Fibroblast of skin of right quadriceps (primary cell): ENCODE measurements at regions not wholly inside any gene's neighbourhood (a gene's known extent, or its start where the extent isn't known, plus 50 kb on each side); places are given as distances from the start of the nearest gene placed in this dataset.
A peak's percentile ranks its signal among the peaks of the same experiment; 100 is the strongest.
"Not testable (repeated sequence)": the region's sequence is repeated elsewhere in the genome, so short reads cannot be mapped to it uniquely, and the experiment has no call there.

ENCODE experiments used
- DNase-seq: peaks from one replicate; pipeline ENCODE4 v3.0.0-alpha.2; 2013

DNA sequence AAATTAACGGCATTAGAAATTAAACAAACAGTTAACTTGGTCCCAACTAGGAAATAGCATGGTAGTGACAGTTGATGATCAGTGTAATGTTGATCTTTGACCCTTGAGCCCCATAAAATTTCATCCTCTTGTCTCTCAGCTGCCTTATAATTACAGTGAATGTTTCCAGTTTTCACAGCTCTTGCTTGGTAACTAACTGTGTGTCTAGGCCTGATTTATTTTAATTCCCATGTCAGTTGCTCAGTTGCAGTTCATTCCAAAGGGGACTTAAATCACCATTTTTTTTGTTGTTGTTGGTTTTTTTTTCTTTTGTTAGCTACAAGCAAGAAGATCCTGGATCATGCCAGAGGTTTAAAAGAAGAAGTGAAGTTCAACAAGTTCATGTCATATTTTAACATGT lies 1883.7 kb upstream of the FLRT2 start:
- DNase-seq: no peak

DNA sequence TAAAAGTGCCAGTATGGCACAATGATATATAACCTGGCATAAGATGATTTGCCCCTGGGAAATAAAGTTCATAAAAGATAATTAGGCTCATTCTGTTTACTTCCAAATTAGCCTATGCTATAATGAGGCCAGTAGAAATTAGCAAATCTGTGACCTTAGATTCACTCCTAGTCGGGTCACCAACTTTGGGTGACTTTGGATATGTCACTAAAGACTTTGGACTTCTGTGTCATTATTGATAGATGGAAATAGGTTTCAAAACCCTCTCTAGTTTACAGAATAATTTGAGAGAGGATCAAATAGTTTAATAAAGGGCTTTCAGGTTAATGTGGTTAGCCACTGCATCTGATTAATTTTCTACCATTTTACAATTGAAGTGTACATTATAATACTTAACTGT lies 1869.3 kb upstream of the FLRT2 start:
- no peak for DNase-seq

DNA sequence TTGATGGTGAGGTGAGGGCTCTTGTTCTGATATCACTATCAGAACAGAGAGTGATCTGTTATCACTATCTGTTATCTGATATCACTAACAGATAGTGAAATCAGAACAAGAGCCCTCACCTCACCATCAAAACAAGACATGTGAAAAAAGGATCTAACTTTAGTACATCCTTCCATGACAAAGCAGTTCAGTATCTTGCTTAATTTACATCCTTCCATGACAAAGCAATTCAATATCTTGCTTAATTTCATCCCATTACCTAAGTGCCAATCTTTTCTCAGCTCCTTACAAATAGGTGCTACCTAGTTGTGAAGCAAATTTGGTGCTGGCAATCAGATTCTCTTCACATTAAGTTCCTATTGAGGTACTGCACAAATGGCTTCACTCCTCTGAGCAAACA lies 1865.6 kb upstream of the FLRT2 start:
- no peak for DNase-seq

DNA sequence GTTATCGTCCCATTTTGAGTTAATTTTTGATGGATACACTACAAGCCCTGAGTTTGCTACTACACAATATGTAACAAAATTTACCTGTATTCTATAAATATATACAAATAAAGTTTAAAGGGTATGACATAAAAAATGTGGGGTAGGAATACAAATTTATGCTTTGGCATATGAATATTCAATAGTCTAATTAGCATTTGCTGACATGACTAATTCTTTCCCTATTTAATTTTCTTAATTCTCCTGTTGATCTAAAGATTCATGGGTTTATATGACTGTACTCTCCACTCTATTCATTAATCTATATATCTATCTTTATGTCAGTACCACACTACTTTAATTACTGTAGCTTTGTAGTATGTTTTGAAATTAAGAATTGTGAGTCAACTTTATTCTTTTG lies 1840.7 kb upstream of the FLRT2 start:
- no peak for DNase-seq

DNA sequence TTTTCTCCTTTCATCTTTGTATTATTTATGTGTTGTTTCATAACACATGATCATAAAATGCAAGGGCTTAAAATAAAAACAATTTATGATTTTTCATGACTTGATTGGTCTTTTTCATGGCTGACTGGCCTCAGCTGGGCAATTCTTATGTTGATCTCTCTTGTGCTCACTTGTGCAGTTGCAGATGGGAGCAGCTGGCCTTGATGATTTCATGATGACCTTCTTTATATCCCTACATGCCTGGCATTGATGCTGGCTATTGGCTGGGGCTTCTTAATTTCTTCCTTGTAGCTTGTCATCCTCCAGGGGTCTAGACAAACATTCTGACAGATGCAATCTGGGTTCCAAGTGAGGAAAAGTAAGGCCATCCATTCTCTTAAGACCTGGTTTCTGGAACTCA lies 1832.8 kb upstream of the FLRT2 start:
- no peak for DNase-seq

DNA sequence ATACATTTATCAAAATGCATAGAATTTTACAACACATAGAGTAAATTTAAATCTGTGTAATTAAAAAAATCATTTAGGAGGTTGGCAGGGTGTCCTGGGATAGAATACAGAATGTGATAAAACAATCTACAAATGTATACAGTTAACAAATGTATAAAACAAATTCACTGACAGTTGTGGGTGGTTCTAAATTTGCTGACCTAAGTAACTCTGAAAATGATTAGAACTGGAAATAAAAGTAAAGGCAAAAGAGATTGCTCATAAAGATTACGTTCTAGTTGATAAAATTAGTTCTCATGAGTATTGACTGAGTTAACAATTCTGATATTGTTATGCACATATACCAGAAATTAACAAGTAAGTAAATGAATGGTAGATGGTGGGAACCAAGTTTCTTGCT lies 1827.3 kb upstream of the FLRT2 start:
- no peak for DNase-seq

DNA sequence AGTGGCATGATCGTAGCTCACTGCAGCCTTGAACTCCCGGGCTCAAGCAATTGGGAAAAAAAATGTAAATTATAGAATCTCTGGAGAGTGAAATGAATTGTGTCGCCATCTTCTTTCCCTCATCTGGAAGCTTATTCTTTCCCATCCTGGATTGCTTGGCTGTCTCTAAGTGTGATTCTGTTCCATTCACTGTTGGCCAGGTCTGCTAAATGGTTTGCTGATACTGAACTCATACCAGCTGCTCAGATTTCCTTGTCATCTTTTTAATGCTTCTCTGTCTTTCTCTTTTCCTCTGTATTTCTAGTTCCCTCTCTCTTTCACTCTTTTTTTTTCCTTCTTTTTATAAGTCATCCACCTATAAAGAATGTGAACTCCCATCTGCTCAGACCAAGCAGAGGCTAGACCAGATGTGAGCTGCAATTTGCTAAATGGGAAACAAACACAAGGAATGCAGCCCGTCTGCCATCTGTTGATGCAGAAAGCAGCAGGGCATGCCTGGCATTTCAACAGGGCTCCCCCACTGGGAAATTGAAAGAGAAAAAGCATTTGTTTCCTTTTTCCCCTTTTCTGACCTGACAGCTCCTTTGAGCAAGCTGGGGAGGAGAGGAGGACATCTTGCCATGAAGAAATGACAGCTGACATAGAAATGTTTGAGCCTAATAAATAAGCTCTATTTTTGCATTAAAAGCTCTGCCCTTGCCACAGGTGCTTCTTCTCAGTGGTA lies 1823.6 kb upstream of the FLRT2 start:
- peak; percentile 5 for DNase-seq

DNA sequence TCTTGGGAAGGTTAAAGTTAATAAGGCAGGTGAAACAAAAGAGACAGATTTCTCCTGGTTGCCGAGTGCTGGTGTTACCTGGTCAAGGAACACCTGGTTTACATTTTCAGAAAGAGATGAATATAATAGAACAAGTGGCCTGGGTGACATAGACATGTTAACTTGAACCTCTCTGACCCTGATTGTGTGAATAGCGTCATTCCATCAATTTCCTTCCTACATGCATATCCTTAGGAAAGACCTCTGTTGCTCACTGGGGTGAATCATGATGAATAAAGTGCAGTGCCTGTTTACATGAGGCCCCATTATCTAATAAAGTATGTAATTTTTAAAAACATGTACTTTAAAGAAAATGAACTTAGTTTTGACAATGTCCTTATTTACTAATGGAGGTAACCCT lies 1822.9 kb upstream of the FLRT2 start:
- no peak for DNase-seq

DNA sequence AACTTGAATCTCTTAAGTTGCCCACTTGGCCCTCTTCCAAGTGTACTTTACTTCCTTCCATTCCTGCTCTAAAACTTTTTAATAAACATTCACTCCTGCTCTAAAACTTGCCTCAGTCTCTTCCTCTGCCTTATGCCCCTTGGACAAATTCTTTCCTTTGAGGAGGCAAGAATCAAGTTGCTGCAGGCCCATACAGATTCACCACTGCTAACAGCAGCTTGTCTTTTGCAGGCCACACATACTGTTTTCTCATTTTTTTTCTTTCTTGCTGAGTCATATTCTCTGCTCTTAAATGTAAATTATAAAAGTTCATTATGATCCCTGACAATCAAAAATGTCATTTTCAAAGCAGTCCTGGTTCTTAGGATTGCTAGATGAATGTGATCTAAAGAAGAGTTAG lies 1820.8 kb upstream of the FLRT2 start:
- DNase-seq: no peak

DNA sequence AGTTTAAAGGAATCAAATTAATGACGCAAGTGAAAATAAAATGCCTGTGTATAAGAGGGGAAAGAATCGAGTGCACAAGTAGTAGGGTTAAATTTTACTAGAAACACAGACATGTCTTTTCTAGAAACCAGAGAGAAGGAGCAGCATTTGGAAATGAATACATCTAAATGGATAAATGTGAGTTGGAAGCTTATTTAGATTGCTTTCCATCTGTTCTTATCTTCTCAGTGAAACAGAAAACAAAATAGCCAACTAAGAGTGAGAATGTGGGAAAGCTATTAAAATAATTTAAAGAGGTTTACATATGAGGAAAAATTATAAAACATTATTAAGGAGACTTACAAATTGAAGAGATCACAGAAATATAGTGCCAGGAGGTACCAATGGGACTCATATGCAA lies 1818.9 kb upstream of the FLRT2 start:
- no peak for DNase-seq

DNA sequence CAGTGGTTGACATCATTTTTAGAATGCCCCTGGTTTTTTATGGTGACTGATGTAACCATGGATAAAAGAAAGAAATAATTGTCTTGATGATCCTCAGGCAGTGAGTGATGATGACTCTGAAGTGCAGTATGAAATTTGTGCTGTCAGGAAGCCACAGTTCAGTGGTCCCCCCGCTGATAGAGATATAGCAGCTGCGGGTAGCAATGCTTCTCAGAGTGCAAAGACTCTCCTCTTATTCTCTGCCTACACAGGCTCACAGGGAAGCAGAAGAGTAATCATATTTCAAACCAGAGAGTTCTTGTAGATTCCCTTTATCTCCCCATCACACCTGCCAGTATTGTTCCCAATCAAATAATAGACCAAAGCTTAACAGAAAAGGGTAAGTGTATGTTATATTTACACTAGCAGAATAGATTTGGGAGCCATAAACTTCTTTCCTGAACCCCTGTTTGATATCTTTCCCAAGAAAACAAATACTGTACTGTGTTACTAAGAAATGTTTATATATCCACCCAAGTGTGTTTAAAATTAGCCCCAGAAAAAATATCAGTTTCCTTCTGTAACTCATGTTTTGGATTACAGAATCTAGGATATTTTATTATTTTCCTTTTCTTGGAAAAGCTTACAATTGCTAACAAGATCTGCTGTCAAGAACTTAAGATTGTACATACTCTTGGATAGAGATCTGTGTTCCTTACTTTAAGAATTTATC lies 1817.4 kb upstream of the FLRT2 start:
- DNase-seq: no peak

DNA sequence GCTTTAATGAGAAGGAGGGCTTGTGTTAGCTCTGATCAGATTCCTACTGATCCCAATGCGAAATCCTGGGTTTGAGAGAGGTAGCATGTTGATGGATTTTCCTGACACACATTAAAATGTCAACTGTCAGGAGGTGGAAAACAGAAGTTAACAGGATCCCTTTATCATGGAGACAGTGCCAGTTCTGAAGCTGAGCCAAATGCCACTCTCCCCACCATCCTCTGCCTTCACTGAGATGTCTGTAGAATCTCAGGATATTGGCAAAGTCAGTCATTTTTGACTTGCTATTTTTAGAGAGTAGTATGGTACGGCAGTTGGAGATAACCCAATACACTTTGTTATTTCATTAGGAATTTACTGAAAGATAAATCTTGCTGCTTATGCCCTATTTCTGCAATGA lies 1816.2 kb upstream of the FLRT2 start:
- DNase-seq: no peak

DNA sequence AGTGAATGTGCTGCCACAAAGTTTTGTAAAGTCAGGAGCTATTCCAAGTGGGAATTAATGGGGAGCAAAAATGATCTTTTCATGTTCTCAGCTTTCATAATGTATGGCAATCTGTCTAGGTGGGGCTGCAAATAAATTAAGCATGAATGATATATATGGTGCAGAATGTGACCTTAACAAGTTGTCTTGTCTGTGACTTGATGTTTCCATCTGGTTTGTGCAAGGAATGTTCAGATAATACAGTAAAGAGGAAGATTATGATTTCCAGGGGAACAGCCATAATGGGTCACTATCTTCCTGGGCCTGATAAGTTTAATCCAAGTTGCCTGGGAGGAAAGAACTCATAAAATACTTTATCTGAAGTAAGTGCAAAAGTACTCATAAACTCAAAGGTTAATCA lies 1815.8 kb upstream of the FLRT2 start:
- no peak for DNase-seq

DNA sequence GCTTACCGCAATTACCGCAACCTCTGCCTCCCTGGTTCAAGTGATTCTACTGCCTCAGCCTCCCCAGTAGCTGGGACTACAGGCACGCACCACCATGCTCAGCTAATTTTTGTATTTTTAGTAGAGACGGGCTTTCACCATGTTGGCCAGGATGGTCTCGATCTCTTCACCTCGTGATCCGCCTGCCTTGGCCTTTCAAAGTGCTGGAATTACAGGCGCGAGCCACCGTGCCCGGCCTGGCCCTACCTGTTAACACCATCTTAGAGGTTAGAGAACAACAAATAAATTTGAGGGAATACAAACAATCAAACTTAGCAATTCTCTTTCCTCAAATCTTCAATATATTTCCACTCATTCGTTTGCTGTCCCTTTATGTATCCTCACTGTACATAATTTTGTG lies 1810.5 kb upstream of the FLRT2 start:
- DNase-seq: not testable (repeated sequence)

DNA sequence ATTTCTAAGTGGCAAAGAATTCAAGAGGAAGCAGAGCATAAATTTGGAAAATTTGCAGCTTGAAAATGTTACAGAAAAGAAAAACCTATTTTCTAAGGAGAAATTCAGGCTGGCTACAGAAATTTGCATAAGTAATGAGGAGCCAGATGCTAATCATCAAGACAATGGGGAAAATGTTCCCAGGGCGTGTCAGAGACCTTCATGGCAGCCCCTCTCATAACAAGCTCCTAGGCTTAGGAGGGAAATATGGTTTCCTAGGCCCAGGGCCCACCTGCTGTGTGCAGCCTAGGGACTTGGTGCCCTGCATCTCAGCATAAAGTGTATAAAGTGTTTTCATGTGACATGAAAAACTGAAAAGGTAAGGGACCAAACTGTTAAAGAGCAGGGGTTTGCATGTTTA lies 1796.3 kb upstream of the FLRT2 start:
- DNase-seq: no peak

DNA sequence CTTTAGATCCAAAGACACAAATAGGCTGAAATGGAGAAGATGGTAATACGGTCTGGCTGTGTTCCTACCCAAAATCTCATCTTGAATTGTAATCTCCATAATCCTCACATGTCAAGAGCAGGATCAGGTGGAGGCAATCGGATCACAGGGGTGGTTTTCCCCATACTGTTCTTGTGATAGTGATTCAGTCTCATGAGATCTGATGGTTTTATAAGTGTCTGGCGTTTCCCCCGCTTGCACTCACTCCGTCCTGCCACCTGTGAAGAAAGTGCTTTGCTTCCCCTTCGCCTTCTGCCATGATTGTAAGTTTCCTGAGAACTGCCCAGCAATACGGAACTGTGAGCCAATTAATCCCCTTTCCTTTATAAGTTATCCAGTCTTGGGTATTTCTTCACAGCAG lies 1795.5 kb upstream of the FLRT2 start:
- DNase-seq: no peak

DNA sequence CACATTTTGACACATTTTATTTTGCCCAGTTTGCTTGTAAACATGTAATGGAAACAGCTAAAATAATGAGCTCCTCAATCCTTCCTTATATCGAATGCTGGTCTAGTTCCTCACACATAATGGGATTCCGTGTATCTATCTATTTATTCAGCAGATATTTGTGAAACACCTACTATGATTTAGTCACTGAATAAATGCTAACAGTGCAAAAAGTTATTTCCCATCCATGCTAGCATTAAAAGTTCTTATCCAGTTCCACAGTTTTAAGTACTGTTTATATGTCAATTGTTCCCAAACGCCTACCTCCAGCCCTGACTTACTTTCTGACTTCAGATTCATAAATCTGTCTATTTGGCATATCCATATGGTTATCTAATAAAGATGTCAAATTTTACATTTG lies 1788.7 kb upstream of the FLRT2 start:
- no peak for DNase-seq

DNA sequence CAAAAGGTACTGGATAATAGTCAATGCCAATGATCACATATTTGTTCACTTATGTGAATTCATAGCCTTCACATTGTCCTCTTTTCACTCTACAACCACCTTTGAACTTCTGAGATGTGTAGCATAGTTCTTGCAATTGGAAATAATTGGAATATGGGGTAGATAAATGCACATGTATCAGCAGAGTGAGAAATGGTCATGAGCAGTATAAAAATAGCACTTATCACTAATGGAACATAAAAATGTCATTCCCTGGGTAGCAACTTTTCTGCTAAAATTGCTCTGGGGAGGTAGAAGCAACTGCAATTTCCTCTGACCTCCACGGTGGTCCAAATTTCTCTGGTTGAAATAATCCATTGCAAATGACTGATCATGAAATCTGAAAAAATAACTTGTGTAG lies 1785.7 kb upstream of the FLRT2 start:
- DNase-seq: no peak

DNA sequence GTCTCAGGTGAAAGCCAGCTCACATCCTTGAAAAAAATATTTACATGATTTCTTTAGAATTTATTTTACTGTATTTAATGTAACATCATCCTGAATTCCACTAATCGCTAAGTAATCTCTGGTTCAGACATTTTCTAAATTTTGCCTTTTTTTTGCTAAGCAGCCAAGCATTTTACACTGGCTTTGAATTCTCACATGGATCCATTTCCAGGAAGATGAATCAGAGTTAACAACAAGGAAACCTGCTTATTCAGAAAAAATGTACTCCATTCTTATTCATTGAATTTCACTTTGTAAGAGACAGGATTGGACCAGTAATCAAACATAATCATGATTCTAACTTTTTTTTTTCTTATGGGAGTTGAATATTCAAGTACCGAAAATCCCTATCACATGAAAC lies 1785.1 kb upstream of the FLRT2 start:
- DNase-seq: peak; percentile 17

DNA sequence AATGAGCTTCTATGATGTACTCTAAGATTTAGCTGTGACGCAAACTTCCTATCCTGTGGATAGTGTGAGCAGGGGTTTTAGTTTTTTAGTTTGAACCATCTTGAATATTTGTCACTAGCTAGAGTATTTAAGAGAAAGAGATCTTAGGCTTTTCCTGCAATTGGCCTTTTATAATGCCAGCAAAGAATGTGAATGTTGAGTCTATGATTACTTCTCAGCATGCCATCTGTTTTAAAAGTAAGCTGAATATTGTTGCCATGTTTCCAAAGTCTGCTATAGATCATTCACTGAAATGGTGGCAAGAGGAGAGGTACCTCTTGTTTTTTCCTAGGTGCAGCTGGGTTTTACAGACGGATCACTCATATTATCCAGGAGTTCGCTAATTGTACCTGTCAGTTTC lies 1783.6 kb upstream of the FLRT2 start:
- no peak for DNase-seq

DNA sequence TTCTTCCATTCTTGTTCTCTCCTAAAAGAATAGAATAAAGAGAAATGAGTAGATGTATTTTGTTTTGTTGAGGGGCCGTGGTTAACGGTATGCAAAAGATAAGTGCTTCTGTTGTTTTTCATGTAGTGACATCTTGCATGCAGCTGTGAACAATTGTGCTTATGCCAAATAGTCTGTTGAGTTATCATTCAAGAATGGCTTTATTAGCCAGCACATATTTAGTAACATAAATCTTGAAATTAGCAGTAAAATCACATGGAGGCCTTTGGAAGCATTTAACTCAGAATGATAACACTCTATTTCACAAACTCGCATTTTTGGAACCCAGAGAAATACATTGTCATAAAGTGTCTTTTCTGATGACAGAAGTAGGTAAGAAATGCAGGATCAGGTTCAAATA lies 1772.0 kb upstream of the FLRT2 start:
- peak; percentile 78 for DNase-seq

DNA sequence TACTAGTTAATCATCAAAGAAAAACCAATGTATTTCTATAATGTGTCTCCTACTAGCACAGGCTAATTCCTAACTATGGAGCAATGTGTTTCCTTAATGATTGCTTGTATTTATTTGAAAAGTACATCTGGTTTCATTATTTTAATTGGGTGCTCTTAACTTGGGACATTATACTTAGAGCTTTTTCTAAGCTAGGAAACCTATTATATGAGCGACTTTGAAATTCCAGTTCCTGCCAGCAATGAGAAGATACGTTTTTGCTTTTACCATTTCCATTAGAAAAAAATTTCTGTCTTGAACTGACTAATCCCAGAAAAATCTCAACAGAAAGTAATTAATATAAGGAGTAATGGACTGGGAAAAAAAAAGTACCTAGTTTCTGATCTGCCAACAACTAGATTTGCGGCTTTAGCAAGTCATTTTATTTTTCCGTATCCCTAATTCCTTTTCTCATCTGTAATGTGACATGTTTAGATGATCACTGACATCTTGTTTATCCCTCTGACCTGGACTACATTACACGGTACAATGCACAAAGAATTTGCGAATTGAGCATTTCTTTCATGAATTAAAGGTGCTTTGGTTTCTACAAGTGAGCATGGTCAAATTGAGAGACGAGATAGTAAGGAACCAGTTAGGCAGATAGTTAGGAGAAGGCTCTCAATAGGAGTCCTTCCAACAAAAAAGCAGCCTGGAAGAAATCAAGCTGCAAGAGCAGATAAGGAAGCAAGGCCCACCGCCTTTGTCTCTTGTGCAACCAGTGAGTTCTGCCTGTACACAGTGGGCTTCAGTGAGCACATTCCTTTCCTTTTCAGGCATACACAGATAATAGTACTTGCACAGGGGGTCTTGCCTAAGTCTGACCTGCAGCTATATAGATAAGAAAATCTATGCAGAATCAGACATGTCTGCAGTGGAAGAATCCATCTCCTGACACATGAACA lies 1765.0 kb upstream of the FLRT2 start:
- no peak for DNase-seq

DNA sequence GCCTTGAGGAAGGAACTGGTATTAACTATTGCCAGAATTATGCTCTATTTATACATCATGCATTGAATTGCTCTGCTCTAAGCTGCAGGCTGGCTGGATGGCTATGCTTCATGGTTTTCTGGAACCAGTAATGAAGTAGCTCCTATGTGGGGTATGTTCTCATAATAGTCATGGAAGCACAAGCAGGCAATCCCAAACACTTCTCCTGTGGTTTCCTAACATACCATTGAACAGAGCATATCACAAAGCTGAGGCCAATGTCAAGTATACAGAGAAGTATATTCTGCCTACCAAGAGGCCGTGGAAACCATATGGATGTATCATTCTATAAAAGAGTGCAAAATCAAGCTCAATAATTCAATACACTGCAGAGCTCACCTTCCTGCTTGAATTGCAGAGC lies 1752.4 kb upstream of the FLRT2 start:
- peak; percentile 6 for DNase-seq

DNA sequence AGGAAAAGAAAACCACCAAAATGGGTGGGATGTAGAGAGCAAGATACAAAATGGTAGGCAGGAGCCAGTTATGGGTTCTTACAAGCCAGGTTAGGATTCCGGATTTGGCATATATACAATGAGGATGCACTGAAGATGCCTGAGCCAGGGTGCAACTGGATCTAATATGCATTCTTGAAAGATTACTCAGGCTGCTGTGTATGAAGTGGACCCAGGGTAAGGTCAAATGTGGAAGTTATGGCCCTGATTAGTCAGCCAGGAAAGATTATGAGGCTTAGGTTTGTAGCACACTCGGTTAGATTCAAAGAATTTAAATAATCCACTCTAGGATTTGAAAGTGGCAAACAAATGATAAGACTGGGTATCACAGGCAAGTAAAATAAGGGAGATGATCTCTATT lies 1750.7 kb upstream of the FLRT2 start:
- DNase-seq: peak; percentile 73
